GM23248 (cell line): ENCODE measurements at regions not wholly inside any gene's neighbourhood (a gene's known extent, or its start where the extent isn't known, plus 50 kb on each side); places are given as distances from the start of the nearest gene placed in this dataset.

Experiments
- DNase-seq: peaks from one replicate; pipeline ENCODE4 v3.0.0-alpha.2; 2015
- H2AFZ ChIP-seq: fragments of 200-600 bp; sonication (generic); 2 replicates; pipeline ENCODE4 v1.6.1; 2016; ENCODE audit warnings: antibody characterized with exemption
- H3F3A ChIP-seq: fragments of 200-600 bp; sonication (generic); 2 replicates; pipeline ENCODE4 v1.6.1; 2016; ENCODE audit warnings: mild to moderate bottlenecking, antibody characterized with exemption, mixed run types; ENCODE audit not compliant: insufficient read depth
- H3K27ac ChIP-seq: fragments of 200-600 bp; sonication (generic); 2 replicates; pipeline ENCODE4 v1.5.1; 2016; ENCODE audit warnings: mild to moderate bottlenecking
- H3K27me3 ChIP-seq: fragments of 200-600 bp; sonication (generic); replicated peaks from 2 replicates; pipeline ENCODE4 v1.6.1; 2016; ENCODE audit warnings: mild to moderate bottlenecking; ENCODE audit not compliant: insufficient read depth
- H3K36me3 ChIP-seq: fragments of 200-600 bp; sonication (generic); 2 replicates; pipeline ENCODE4 v1.6.1; 2016; ENCODE audit warnings: low read depth, mild to moderate bottlenecking
- H3K4me1 ChIP-seq: fragments of 200-600 bp; sonication (generic); 2 replicates; pipeline ENCODE4 v1.6.1; 2016; ENCODE audit warnings: mild to moderate bottlenecking; ENCODE audit not compliant: insufficient read depth
- H3K4me2 ChIP-seq: fragments of 200-600 bp; sonication (generic); one replicate; pipeline ENCODE4 v1.6.1; 2016; ENCODE audit warnings: mild to moderate bottlenecking; ENCODE audit not compliant: unreplicated experiment
- H3K4me3 ChIP-seq: fragments of 200-600 bp; sonication (generic); 2 replicates; pipeline ENCODE4 v1.5.1; 2016; ENCODE audit warnings: mild to moderate bottlenecking
- H3K79me2 ChIP-seq: fragments of 200-600 bp; sonication (generic); 2 replicates; pipeline ENCODE4 v1.6.1; 2016; ENCODE audit warnings: mild to moderate bottlenecking; ENCODE audit not compliant: insufficient read depth
- H3K9ac ChIP-seq: fragments of 200-600 bp; sonication (generic); 2 replicates; pipeline ENCODE4 v1.6.1; 2016; ENCODE audit warnings: mild to moderate bottlenecking
- H3K9me2 ChIP-seq: fragments of 200-600 bp; sonication (generic); 2 replicates; pipeline ENCODE4 v1.6.1; 2016; ENCODE audit warnings: mixed run types, mild to moderate bottlenecking, moderate library complexity; ENCODE audit not compliant: insufficient read depth
- H3K9me3 ChIP-seq: fragments of 200-600 bp; sonication (generic); one replicate; pipeline ENCODE4 v1.6.1; 2017; ENCODE audit warnings: low read depth
- H4K20me1 ChIP-seq: fragments of 200-600 bp; sonication (generic); 2 replicates; pipeline ENCODE4 v1.6.0; 2016; ENCODE audit not compliant: insufficient read depth
- EZH2 ChIP-seq: fragments of 200-600 bp; sonication (generic); IDR thresholded peaks from 2 replicates; pipeline ENCODE4 v1.6.1; 2018; ENCODE audit warnings: antibody characterized with exemption, mild to moderate bottlenecking; ENCODE audit not compliant: insufficient read depth, poor library complexity, severe bottlenecking
- EZH2phosphoT487 ChIP-seq: fragments of 200-600 bp; sonication (generic); IDR thresholded peaks from 2 replicates; pipeline ENCODE4 v1.6.1; 2018; ENCODE audit warnings: antibody characterized with exemption, moderate library complexity, mild to moderate bottlenecking, low read depth; ENCODE audit not compliant: insufficient read depth
- WGBS, 2 experiments: methylation state at CpG; one replicate each; pipeline ENCODE4 v1.1.6; 2015 to 2017; ENCODE audit warnings: low lambda C conversion rate in 2 of 2, low coverage in 1 of 2; ENCODE audit errors: missing lambda C conversion rate in 2 of 2; 5-methylcytosine and 5-hydroxymethylcytosine counted together
- in situ Hi-C: fragments of 300-500 bp; cut with MboI; formaldehyde crosslinking; loops from 2 replicates; pipeline ENCODE4 v1.15.0; 2020

GRCh38 chr10:20396701-20397100, 500.4 kb downstream of the NEBL start:
- H3K27me3 ChIP-seq = no peaks in the 10 kb centered on the region
- no peak overlapping the region for H3K4me3 ChIP-seq

GRCh38 chr10:20396205-20396604, 500.9 kb downstream of the NEBL start:
- 38 to 40% methylated on average over 4 of the region's 4 CpGs for WGBS, 2 experiments
- DNase-seq = no peak
- no peak for TF ChIP-seq EZH2phosphoT487
- no peak for TF ChIP-seq EZH2
- no peaks in the 10 kb centered on the region for H4K20me1 ChIP-seq
- no peak overlapping the region for H2AFZ ChIP-seq
- H3K9ac ChIP-seq = no peak overlapping the region
- no peaks in the 10 kb centered on the region for H3K79me2 ChIP-seq
- no peaks in the 10 kb centered on the region for H3K9me3 ChIP-seq
- H3K27ac ChIP-seq = no peak overlapping the region
- H3K9me2 ChIP-seq = no peaks in the 10 kb centered on the region
- no peaks in the 10 kb centered on the region for H3K4me1 ChIP-seq
- H3K36me3 ChIP-seq = no peaks in the 10 kb centered on the region
- in situ Hi-C loops = no loop called here
- H3K27me3 ChIP-seq = no peaks in the 10 kb centered on the region
- no peaks in the 10 kb centered on the region for H3F3A ChIP-seq
- no peak overlapping the region for H3K4me2 ChIP-seq
- no peak overlapping the region for H3K4me3 ChIP-seq

More at GRCh38 chr10:20396701-20397100, 500.4 kb downstream of the NEBL start:
- Histone ChIP-seq H2AFZ (no peak overlapping the region), H3K4me2 (no peak overlapping the region), H3K9ac (no peak overlapping the region), H3K27ac (no peak overlapping the region), H3K79me2 (no peaks in the 10 kb centered on the region), H3K4me1 (no peaks in the 10 kb centered on the region), H3K36me3 (no peaks in the 10 kb centered on the region), H3F3A (no peaks in the 10 kb centered on the region), H4K20me1 (no peaks in the 10 kb centered on the region), H3K9me3 (no peaks in the 10 kb centered on the region), H3K9me2 (no peaks in the 10 kb centered on the region)
- TF ChIP-seq EZH2phosphoT487 = no peak
- TF ChIP-seq EZH2 = no peak
- in situ Hi-C loops = no loop called here
- 28 to 38% methylated on average over 4 of the region's 4 CpGs for WGBS, 2 experiments
- no peak for DNase-seq

- H3K27ac ChIP-seq = no peak overlapping the region
- TF ChIP-seq EZH2phosphoT487 (no peak), EZH2 (no peak)
- no peaks in the 10 kb centered on the region for H3K27me3 ChIP-seq
- no peaks in the 10 kb centered on the region for H3F3A ChIP-seq
- no peak overlapping the region for H2AFZ ChIP-seq
- WGBS, 2 experiments = 31 to 39% methylated on average over 3 of the region's 3 CpGs
- H4K20me1 ChIP-seq = no peaks in the 10 kb centered on the region
- no peaks in the 10 kb centered on the region for H3K9me3 ChIP-seq
- in situ Hi-C loops = no loop called here
- no peaks in the 10 kb centered on the region for H3K9me2 ChIP-seq
- H3K36me3 ChIP-seq = no peaks in the 10 kb centered on the region
- no peak overlapping the region for H3K4me3 ChIP-seq
- DNase-seq = no peak
- H3K4me1 ChIP-seq = no peaks in the 10 kb centered on the region
- H3K4me2 ChIP-seq = no peak overlapping the region
- H3K9ac ChIP-seq = no peak overlapping the region
- H3K79me2 ChIP-seq = no peaks in the 10 kb centered on the region
Observed at GRCh38 chr10:20391629-20392028, 505.5 kb downstream of the NEBL start.

- no peak overlapping the region for H3K4me3 ChIP-seq
- TF ChIP-seq EZH2phosphoT487 (no peak), EZH2 (no peak)
Observed at GRCh38 chr10:20381761-20382160, 515.4 kb downstream of the NEBL start.

GRCh38 chr10:20380401-20380800, 516.7 kb downstream of the NEBL start:
- Histone ChIP-seq H4K20me1 (no peaks in the 10 kb centered on the region), H3K9me3 (no peaks in the 10 kb centered on the region), H3K27ac (no peak overlapping the region), H2AFZ (no peak overlapping the region), H3K36me3 (no peaks in the 10 kb centered on the region), H3K79me2 (no peaks in the 10 kb centered on the region), H3K4me2 (no peak overlapping the region), H3K27me3 (no peaks in the 10 kb centered on the region), H3F3A (no peaks in the 10 kb centered on the region), H3K4me3 (no peak overlapping the region), H3K4me1 (no peaks in the 10 kb centered on the region), H3K9me2 (no peaks in the 10 kb centered on the region), H3K9ac (no peak overlapping the region)
- in situ Hi-C loops = no loop called here
- TF ChIP-seq EZH2phosphoT487 (no peak), EZH2 (no peak)
- DNase-seq = no peak

More at GRCh38 chr10:20381761-20382160, 515.4 kb downstream of the NEBL start:
- no peaks in the 10 kb centered on the region for H3K79me2 ChIP-seq
- no peaks in the 10 kb centered on the region for H3K36me3 ChIP-seq
- H3K9me3 ChIP-seq = no peaks in the 10 kb centered on the region
- no peak overlapping the region for H3K9ac ChIP-seq
- H3K27ac ChIP-seq = no peak overlapping the region
- 36 to 39% methylated on average over 3 of the region's 3 CpGs for WGBS, 2 experiments
- no peak for DNase-seq
- in situ Hi-C loops = no loop called here
- no peak overlapping the region for H2AFZ ChIP-seq
- H3K4me2 ChIP-seq = no peak overlapping the region
- H3K4me1 ChIP-seq = no peaks in the 10 kb centered on the region
- H4K20me1 ChIP-seq = no peaks in the 10 kb centered on the region
- H3K9me2 ChIP-seq = no peaks in the 10 kb centered on the region
- H3F3A ChIP-seq = no peaks in the 10 kb centered on the region
- H3K27me3 ChIP-seq = no peaks in the 10 kb centered on the region
